ENCODE measurements at regions not wholly inside any gene's neighbourhood (a gene's known extent, or its start where the extent isn't known, plus 50 kb on each side); places are given as distances from the start of the nearest gene placed in this dataset.

DNA sequence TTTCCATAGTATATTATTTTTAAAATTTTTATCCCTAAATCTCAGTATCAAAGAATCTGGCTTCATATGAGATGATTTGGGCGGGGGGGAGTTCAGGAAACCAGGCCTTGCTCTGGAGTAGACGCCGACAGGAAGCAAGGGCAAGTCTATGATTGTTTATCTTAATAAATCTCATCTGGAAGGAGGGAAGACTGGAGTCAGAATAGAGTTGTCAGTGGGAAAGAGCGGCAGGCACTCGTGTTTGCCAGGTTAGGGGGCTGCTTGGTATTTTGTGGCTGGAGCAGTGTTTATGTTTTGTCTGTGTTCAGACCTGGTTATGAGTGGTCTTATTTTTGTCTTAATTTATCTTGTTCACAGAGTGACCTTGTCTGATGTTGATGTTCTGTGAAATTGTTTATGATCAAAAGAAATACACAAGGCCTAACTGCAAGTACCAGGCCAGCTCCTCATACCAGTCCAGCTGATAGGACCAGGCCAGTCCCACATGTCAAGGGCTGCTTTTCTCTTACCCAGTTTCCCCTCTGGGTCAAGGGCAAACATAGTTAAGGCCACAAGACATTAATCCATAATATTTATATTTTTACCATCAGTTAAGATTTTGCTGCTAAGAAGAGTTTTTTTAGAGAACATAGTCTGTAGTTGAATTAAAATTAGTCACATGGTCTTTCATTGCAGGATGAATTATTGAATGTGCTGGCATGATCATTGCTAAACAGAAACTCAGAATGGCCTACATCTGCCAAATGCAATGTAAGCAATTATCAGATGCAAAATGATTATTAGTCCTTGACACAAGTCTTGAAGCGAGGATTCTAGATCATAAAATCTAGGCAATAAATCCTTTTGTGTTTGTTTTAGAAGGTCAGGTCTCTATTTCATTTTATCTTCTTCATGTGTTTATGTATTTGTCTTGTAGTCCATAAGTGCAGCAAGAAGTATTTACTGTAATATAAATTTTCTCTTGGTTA, 176.5 kb downstream of the GASK1B start:
- no peak overlapping the region for H3K4me3 ChIP-seq (ENCODE audit: low read depth, low read length)
- peak; percentile 33 for DNase-seq (ENCODE audit: low read depth)
- TF ChIP-seq, protein P1, sequence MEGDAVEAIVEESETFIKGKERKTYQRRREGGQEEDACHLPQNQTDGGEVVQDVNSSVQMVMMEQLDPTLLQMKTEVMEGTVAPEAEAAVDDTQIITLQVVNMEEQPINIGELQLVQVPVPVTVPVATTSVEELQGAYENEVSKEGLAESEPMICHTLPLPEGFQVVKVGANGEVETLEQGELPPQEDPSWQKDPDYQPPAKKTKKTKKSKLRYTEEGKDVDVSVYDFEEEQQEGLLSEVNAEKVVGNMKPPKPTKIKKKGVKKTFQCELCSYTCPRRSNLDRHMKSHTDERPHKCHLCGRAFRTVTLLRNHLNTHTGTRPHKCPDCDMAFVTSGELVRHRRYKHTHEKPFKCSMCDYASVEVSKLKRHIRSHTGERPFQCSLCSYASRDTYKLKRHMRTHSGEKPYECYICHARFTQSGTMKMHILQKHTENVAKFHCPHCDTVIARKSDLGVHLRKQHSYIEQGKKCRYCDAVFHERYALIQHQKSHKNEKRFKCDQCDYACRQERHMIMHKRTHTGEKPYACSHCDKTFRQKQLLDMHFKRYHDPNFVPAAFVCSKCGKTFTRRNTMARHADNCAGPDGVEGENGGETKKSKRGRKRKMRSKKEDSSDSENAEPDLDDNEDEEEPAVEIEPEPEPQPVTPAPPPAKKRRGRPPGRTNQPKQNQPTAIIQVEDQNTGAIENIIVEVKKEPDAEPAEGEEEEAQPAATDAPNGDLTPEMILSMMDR (conservative IDR thresholded peaks at IDR 0.05; ENCODE audit: low read depth, low read length), result no peak

DNA sequence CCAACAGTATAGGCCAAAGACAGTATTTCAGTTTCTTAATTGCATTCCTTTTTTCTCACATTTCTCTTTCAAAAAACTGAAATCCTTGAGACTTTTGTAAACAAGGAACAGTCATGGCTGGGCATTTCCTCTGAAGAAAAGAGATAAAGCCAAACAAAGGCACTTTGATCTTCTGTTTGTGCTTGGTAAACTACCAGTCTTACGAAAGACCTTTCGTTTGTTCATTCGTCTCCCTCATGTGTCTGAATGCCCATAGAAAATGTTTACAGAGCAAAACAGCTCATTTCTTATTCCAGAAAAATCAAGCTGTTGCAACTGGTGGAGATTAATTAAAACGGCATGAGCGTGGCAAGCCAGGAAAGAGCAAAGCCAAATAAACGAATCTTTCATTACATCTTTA, 178.0 kb downstream of the GASK1B start:
- no peak for DNase-seq (ENCODE audit: low read depth)
- no peak overlapping the region for H3K4me3 ChIP-seq (ENCODE audit: low read depth, low read length)
- TF ChIP-seq, protein P1 (conservative IDR thresholded peaks at IDR 0.05; ENCODE audit: low read depth, low read length), result no peak

DNA sequence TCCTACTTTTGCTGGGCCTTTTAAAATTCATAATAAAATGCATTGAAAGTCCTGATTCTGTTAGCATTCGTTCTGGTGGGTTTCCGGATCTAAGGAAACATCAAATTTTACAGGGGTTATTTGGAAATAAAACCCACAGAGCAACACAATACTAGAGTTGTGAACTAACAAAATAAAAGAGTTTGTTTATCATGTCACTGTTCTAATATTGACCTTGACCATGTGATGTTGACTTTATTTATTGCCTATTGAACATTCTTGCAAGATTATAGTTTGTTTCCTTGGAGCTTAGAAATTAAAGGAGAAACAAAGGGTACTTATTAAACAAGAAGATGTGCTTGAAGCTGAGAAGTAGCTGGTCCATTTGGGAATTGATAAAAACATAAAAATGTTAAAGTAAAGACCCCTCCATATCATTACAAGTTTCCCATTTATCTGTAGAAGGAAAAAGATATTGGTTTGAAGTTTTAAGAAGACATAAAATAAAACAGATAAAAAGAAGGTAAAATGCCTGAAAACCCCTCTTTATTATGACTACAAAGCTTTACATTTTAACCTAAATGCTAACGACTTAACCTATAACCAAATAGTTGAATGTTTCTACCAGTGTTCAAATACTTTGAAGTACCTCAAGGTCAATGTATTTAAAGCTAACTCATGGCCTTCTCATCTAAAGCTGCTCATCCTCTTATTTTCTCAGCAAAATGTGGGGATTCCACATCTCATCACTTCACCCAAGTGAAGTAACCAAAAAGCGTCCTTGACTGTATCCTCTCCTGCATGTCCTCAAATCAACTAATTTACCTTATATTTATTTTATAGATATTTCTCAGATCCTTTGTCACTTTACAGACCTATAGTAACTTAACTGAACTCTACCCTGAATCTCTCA, 179.6 kb downstream of the GASK1B start:
- TF ChIP-seq, protein P1 (conservative IDR thresholded peaks at IDR 0.05; ENCODE audit: low read depth, low read length), result no peak
- DNase-seq (ENCODE audit: low read depth), result no peak
- H3K4me3 ChIP-seq (ENCODE audit: low read depth, low read length), result no peak overlapping the region

DNA sequence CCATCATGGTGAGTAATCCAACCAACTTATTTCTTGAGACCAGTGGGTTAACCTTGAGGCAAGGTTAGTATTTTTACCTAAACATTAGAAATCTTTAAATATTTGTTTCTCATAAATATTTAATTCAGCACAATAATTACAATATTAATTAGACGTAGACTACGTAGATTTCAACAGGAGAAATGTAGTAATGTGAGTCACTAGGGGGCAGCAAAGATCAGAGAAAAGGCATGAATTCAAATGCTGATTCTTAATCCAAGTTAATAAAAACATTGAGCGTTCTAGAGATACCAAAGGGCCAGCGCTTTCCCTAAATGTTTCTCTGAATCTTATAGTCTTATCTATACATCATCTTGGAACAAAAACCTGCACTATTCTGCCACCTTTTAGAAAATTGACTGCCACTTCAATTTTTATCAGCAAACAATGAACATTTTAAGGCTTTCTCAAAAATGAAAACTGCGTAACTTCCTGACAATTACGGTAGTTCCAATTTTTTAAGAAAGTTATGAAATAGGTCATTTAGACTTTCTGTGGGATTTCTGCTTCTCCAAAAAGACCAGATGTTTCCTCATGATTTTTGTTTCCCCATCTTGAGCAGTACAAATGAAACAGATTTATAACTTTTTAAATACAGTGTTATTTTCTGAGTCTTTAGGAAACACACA, 180.7 kb downstream of the GASK1B start:
- peak overlapping the region; percentile 35 for H3K4me3 ChIP-seq (ENCODE audit: low read depth, low read length)
- peak; percentile 91 for DNase-seq (ENCODE audit: low read depth)
- TF ChIP-seq, protein P1 (conservative IDR thresholded peaks at IDR 0.05; ENCODE audit: low read depth, low read length), result peak; percentile 55

DNA sequence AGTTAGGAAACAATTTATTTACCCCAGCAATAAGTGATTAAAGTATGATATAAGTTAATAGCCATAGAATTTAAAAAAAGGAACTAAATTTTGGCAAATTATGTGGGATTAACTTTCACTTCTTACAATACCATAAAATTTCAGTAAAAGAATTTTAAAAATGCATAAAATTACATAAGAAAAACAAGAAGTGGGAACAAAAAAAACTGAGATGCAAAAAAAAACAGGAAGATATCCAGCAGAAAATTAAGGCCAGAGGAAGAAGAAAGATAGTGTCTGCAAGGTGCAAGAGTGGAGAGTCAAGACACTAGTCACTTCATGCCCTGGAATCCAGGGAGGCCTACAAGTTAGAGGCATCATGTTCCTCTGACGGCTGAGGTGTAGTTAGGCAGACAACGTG, 184.2 kb downstream of the GASK1B start:
- no peak for DNase-seq (ENCODE audit: low read depth)
- TF ChIP-seq, protein P1 (conservative IDR thresholded peaks at IDR 0.05; ENCODE audit: low read depth, low read length), result no peak
- H3K4me3 ChIP-seq (ENCODE audit: low read depth, low read length), result no peak overlapping the region

DNA sequence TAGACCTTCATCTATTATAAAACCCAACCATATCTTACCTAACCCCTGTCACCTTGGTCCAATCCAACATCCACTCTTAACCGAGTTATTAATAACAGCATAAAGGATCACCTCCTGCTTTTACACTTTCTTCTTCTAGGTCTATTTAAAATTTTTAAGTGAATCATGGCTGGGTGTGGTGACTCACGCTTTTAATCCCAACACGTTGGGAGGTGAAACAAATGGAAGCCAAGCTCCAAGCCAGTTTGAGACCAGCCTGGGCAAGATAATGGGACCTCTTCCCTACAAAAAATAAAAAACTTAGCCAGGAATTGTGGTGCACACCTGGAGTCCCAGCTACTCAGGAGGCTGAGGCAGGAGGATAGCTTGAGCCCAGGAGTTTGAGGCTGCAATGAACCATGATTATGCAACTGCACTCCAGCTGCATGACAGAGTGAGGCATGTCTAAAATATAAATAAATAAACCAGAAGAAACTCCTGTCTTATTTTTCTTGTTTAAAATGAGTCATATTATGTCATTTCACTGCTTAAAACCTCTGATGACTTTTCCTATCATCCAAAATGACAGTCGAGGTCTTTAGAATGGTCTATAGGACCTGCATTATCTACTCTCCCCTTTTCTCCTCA, 188.4 kb downstream of the GASK1B start:
- DNase-seq (ENCODE audit: low read depth), result no peak
- TF ChIP-seq, protein P1 (conservative IDR thresholded peaks at IDR 0.05; ENCODE audit: low read depth, low read length), result no peak
- no peak overlapping the region for H3K4me3 ChIP-seq (ENCODE audit: low read depth, low read length)
